AG10803 (cell line): ENCODE measurements at regions not wholly inside any gene's neighbourhood (a gene's known extent, or its start where the extent isn't known, plus 50 kb on each side); places are given as distances from the start of the nearest gene placed in this dataset.

Experiments used
- DNase-seq: peaks from one replicate; pipeline ENCODE4 v3.0.0; 2010; ENCODE audit warnings: low read depth
- H3K4me3 ChIP-seq: 2 replicates; pipeline ENCODE4 v1.5.1; 2011; ENCODE audit warnings: mild to moderate bottlenecking, low read length, control low read depth
- CTCF ChIP-seq: conservative IDR thresholded peaks from 2 replicates; pipeline ENCODE4 v1.5.1; 2011; ENCODE audit warnings: mild to moderate bottlenecking, low read length, control low read depth, inconsistent platforms

- TF ChIP-seq CTCF, result no peak
These were observed 52.7 kb upstream of the ALK start for GRCh38 chr2:29974086-29974485.

GRCh38 chr2:29977284-29977683, 55.9 kb upstream of the ALK start:
- no peak for TF ChIP-seq CTCF
- H3K4me3 ChIP-seq, result no peak overlapping the region
- DNase-seq, result no peak

More at GRCh38 chr2:29974086-29974485, 52.7 kb upstream of the ALK start:
- no peak overlapping the region for H3K4me3 ChIP-seq
- no peak for DNase-seq

- DNase-seq, result no peak
- no peak overlapping the region for H3K4me3 ChIP-seq
- no peak for TF ChIP-seq CTCF
These were observed 60.0 kb upstream of the ALK start for GRCh38 chr2:29981402-29981801.

GRCh38 chr2:29983308-29983707, 61.9 kb upstream of the ALK start:
- TF ChIP-seq CTCF, result no peak
- DNase-seq, result no peak
- no peak overlapping the region for H3K4me3 ChIP-seq

GRCh38 chr2:29987146-29987545, 65.8 kb upstream of the ALK start:
- no peak overlapping the region for H3K4me3 ChIP-seq
- no peak for DNase-seq
- TF ChIP-seq CTCF, result no peak

GRCh38 chr2:29990129-29990528, 68.7 kb upstream of the ALK start:
- DNase-seq, result no peak
- no peak overlapping the region for H3K4me3 ChIP-seq
- TF ChIP-seq CTCF, result no peak

- DNase-seq, result no peak
These were observed 69.7 kb upstream of the ALK start for GRCh38 chr2:29991086-29991485.

More at GRCh38 chr2:29991086-29991485, 69.7 kb upstream of the ALK start:
- TF ChIP-seq CTCF, result no peak
- no peak overlapping the region for H3K4me3 ChIP-seq
